HEK293 (cell line): ENCODE measurements at regions not wholly inside any gene's neighbourhood (a gene's known extent, or its start where the extent isn't known, plus 50 kb on each side); places are given as distances from the start of the nearest gene placed in this dataset.

Source experiments
- CTCF ChIA-PET: fragments of 350-600 bp; formaldehyde crosslinking; extraction: SDS; loops from one replicate; lab custom pipeline; 2021; ENCODE audit warnings: antibody characterized with exemption; lab: Yijun Ruan, JAX
- POLR2A ChIA-PET: fragments of 300-600 bp; formaldehyde crosslinking; extraction: SDS; loops from one replicate; lab custom pipeline; 2020; ENCODE audit warnings: antibody characterized with exemption, inconsistent platforms; lab: Yijun Ruan, JAX
- H3K27ac ChIP-seq: fragments of 200-500 bp; sonication (Bioruptor generic); 2 replicates; pipeline ENCODE4 v1.5.1; 2014; ENCODE audit warnings: low read depth, low read length, control low read depth, inconsistent platforms; ENCODE audit errors: extremely low read depth
- H3K36me3 ChIP-seq, 2 experiments: fragments of 200-500 bp in 1 of 2; sonication (Bioruptor generic) in 1 of 2; 1 replicate in 1 of 2; 2 replicates in 1 of 2; pipeline ENCODE4 v1.5.1; 2014 to 2017; ENCODE audit warnings: inconsistent platforms in 2 of 2, low read length in 2 of 2; ENCODE audit not compliant: control insufficient read depth in 2 of 2, insufficient read depth in 1 of 2
- H3K4me1 ChIP-seq: fragments of 200-500 bp; sonication (Bioruptor generic); 2 replicates; pipeline ENCODE4 v1.5.1; 2014; ENCODE audit warnings: mild to moderate bottlenecking, low read length, inconsistent platforms; ENCODE audit not compliant: control insufficient read depth, insufficient read depth
- H3K4me3 ChIP-seq: 2 replicates; pipeline ENCODE4 v1.5.1; 2011; ENCODE audit warnings: low read depth, mild to moderate bottlenecking, control low read depth, low read length, moderate library complexity
- H3K9me3 ChIP-seq: fragments of 200-500 bp; sonication (Bioruptor generic); 2 replicates; pipeline ENCODE4 v1.5.1; 2014; ENCODE audit warnings: low read depth, low read length, inconsistent platforms; ENCODE audit not compliant: control insufficient read depth, insufficient read depth
- KLF16 ChIP-seq: fragments of 450-650 bp; formaldehyde crosslinking; IDR thresholded peaks from 2 replicates; pipeline ENCODE4 v1.5.1; 2017; ENCODE audit warnings: missing biosample characterization, missing genetic modification characterization
- MYNN ChIP-seq: fragments of 450-650 bp; formaldehyde crosslinking; IDR thresholded peaks from 2 replicates; pipeline ENCODE4 v1.5.1; 2016; ENCODE audit warnings: missing biosample characterization, missing genetic modification characterization, borderline replicate concordance
- TCF7L2 ChIP-seq: IDR thresholded peaks from 2 replicates; pipeline ENCODE4 v1.6.1; 2011; ENCODE audit warnings: low read depth, mild to moderate bottlenecking, inconsistent platforms, low read length, moderate library complexity, borderline replicate concordance
- ZBTB11 ChIP-seq: fragments of 450-650 bp; formaldehyde crosslinking; conservative IDR thresholded peaks from 2 replicates; pipeline ENCODE4 v1.5.1; 2016; ENCODE audit warnings: low read depth, missing biosample characterization, missing genetic modification characterization
- ZNF155 ChIP-seq: fragments of 450-650 bp; formaldehyde crosslinking; IDR thresholded peaks from 2 replicates; pipeline ENCODE4 v1.5.1; 2016; ENCODE audit warnings: missing biosample characterization, missing genetic modification characterization
- ZNF157 ChIP-seq: fragments of 450-650 bp; formaldehyde crosslinking; IDR thresholded peaks from 2 replicates; pipeline ENCODE4 v1.5.1; 2016; ENCODE audit warnings: missing biosample characterization, missing genetic modification characterization
- ZNF169 ChIP-seq: fragments of 450-650 bp; formaldehyde crosslinking; IDR thresholded peaks from 2 replicates; pipeline ENCODE4 v1.5.1; 2016; ENCODE audit warnings: missing biosample characterization, missing genetic modification characterization
- ZNF221 ChIP-seq: fragments of 450-650 bp; formaldehyde crosslinking; IDR thresholded peaks from 2 replicates; pipeline ENCODE4 v1.5.1; 2017; ENCODE audit warnings: missing biosample characterization, missing genetic modification characterization, borderline replicate concordance
- ZNF23 ChIP-seq: fragments of 450-650 bp; formaldehyde crosslinking; IDR thresholded peaks from 2 replicates; pipeline ENCODE4 v1.5.1; 2016; ENCODE audit warnings: missing biosample characterization, missing genetic modification characterization, borderline replicate concordance
- ZNF274 ChIP-seq, 2 experiments: fragments of 200-500 bp in 1 of 2; fragments of 450-650 bp in 1 of 2; sonication (Bioruptor generic) in 1 of 2; formaldehyde crosslinking in 1 of 2; IDR thresholded peaks; 2 replicates each; pipeline versions ENCODE4 v1.5.1 to v1.6.1; 2014 to 2016; ENCODE audit warnings: borderline replicate concordance in 1 of 2, inconsistent platforms in 1 of 2, low read length in 1 of 2, missing biosample characterization in 1 of 2, missing genetic modification characterization in 1 of 2
- ZNF529 ChIP-seq: fragments of 450-650 bp; formaldehyde crosslinking; IDR thresholded peaks from 2 replicates; pipeline ENCODE4 v1.5.1; 2017; ENCODE audit warnings: missing genetic modification characterization, missing biosample characterization; ENCODE audit not compliant: insufficient replicate concordance
- ZNF560 ChIP-seq: fragments of 450-650 bp; formaldehyde crosslinking; IDR thresholded peaks from 2 replicates; pipeline ENCODE4 v1.5.1; 2017; ENCODE audit warnings: missing biosample characterization, missing genetic modification characterization, borderline replicate concordance
- ZNF792 ChIP-seq: fragments of 450-650 bp; formaldehyde crosslinking; IDR thresholded peaks from 2 replicates; pipeline ENCODE4 v1.5.1; 2016; ENCODE audit warnings: missing biosample characterization, missing genetic modification characterization
- ZSCAN30 ChIP-seq: fragments of 450-650 bp; IDR thresholded peaks from 2 replicates; pipeline ENCODE4 v1.5.1; 2018; ENCODE audit warnings: missing biosample characterization, mild to moderate bottlenecking, missing genetic modification characterization, moderate library complexity
- TF ChIP-seq, protein P1 (sequence below): sonication (generic); formaldehyde crosslinking; IDR thresholded peaks from 2 replicates; pipeline ENCODE4 v1.8.1; 2022; ENCODE audit warnings: mild to moderate bottlenecking, moderate library complexity, missing genetic modification reagents
- TF ChIP-seq, protein P2 (sequence below): IDR thresholded peaks from 2 replicates; pipeline ENCODE4 v1.6.1; 2011; ENCODE audit warnings: mild to moderate bottlenecking, low read depth, low read length, borderline replicate concordance
- TF ChIP-seq, protein P3 (sequence below): fragments of 450-650 bp; formaldehyde crosslinking; IDR thresholded peaks from 2 replicates; pipeline ENCODE4 v1.5.1; 2016; ENCODE audit warnings: missing biosample characterization, missing genetic modification characterization
- TF ChIP-seq, protein P4 (sequence below): fragments of 450-650 bp; formaldehyde crosslinking; IDR thresholded peaks from 2 replicates; pipeline ENCODE4 v1.5.1; 2016; ENCODE audit warnings: missing biosample characterization, missing genetic modification characterization

- POLR2A ChIA-PET: no interaction called here
- no peaks in the 10 kb centered on the region for H3K9me3 ChIP-seq
- CTCF ChIA-PET: no interaction called here
Observed at GRCh38 chr7:85927226-85927625, 716.5 kb upstream of the GRM3 start.

GRCh38 chr7:85924062-85924461 is 719.6 kb upstream of the GRM3 start:
- no peaks in the 10 kb centered on the region for H3K36me3 ChIP-seq
- H3K4me1 ChIP-seq: no peaks in the 10 kb centered on the region
- CTCF ChIA-PET: no interaction called here
- POLR2A ChIA-PET: no interaction called here
- H3K9me3 ChIP-seq: no peaks in the 10 kb centered on the region
- H3K27ac ChIP-seq: no peak overlapping the region
- TF ChIP-seq ZNF274 (IDR thresholded peaks at IDR 0.05; ENCODE audit: low read length) (no peak), ZNF274 (tag by site-specific recombination; IDR thresholded peaks at IDR 0.05; ENCODE audit: borderline replicate concordance) (no peak), KLF16 (no peak), ZNF155 (tag by site-specific recombination) (no peak), ZNF221 (tag by site-specific recombination) (no peak), ZNF560 (no peak), ZNF792 (tag by site-specific recombination) (no peak), ZNF529 (tag by site-specific recombination) (no peak), ZNF23 (tag by site-specific recombination) (no peak), ZBTB11 (tag by site-specific recombination) (no peak), ZNF169 (tag by site-specific recombination) (no peak), ZNF157 (no peak), MYNN (tag by site-specific recombination) (no peak), ZSCAN30 (tag by site-specific recombination) (no peak)
- TF ChIP-seq, protein P1, sequence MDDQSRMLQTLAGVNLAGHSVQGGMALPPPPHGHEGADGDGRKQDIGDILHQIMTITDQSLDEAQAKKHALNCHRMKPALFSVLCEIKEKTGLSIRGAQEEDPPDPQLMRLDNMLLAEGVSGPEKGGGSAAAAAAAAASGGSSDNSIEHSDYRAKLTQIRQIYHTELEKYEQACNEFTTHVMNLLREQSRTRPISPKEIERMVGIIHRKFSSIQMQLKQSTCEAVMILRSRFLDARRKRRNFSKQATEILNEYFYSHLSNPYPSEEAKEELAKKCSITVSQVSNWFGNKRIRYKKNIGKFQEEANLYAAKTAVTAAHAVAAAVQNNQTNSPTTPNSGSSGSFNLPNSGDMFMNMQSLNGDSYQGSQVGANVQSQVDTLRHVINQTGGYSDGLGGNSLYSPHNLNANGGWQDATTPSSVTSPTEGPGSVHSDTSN: no peak
- TF ChIP-seq, protein P2, sequence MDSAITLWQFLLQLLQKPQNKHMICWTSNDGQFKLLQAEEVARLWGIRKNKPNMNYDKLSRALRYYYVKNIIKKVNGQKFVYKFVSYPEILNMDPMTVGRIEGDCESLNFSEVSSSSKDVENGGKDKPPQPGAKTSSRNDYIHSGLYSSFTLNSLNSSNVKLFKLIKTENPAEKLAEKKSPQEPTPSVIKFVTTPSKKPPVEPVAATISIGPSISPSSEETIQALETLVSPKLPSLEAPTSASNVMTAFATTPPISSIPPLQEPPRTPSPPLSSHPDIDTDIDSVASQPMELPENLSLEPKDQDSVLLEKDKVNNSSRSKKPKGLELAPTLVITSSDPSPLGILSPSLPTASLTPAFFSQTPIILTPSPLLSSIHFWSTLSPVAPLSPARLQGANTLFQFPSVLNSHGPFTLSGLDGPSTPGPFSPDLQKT: no peak
- TF ChIP-seq, all 188 proteins: peak for 0
- no peak overlapping the region for H3K4me3 ChIP-seq

More at GRCh38 chr7:85927226-85927625, 716.5 kb upstream of the GRM3 start:
- TF ChIP-seq, protein P3, sequence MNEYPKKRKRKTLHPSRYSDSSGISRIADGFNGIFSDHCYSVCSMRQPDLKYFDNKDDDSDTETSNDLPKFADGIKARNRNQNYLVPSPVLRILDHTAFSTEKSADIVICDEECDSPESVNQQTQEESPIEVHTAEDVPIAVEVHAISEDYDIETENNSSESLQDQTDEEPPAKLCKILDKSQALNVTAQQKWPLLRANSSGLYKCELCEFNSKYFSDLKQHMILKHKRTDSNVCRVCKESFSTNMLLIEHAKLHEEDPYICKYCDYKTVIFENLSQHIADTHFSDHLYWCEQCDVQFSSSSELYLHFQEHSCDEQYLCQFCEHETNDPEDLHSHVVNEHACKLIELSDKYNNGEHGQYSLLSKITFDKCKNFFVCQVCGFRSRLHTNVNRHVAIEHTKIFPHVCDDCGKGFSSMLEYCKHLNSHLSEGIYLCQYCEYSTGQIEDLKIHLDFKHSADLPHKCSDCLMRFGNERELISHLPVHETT (tag by site-specific recombination): no peak
- TF ChIP-seq, protein P4, sequence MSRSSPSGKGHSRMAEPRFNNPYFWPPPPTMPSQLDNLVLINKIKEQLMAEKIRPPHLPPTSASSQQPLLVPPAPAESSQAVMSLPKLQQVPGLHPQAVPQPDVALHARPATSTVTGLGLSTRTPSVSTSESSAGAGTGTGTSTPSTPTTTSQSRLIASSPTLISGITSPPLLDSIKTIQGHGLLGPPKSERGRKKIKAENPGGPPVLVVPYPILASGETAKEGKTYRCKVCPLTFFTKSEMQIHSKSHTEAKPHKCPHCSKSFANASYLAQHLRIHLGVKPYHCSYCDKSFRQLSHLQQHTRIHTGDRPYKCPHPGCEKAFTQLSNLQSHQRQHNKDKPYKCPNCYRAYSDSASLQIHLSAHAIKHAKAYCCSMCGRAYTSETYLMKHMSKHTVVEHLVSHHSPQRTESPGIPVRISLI (tag by site-specific recombination): no peak
- TF ChIP-seq TCF7L2: no peak
- H3K4me1 ChIP-seq: no peaks in the 10 kb centered on the region
- H3K27ac ChIP-seq: no peak overlapping the region
- no peak overlapping the region for H3K4me3 ChIP-seq
- H3K36me3 ChIP-seq: no peaks in the 10 kb centered on the region
